HG03378 (cell line): ENCODE measurements at regions not wholly inside any gene's neighbourhood (a gene's known extent, or its start where the extent isn't known, plus 50 kb on each side); places are given as distances from the start of the nearest gene placed in this dataset.

ENCODE experiments used
- ATAC-seq: cut with Tn5 transposase; IDR thresholded peaks from one replicate; pipeline ENCODE4 v1.9.1; 2021; ENCODE audit warnings: mild to moderate bottlenecking, moderate library complexity; ENCODE audit not compliant: unreplicated experiment

DNA sequence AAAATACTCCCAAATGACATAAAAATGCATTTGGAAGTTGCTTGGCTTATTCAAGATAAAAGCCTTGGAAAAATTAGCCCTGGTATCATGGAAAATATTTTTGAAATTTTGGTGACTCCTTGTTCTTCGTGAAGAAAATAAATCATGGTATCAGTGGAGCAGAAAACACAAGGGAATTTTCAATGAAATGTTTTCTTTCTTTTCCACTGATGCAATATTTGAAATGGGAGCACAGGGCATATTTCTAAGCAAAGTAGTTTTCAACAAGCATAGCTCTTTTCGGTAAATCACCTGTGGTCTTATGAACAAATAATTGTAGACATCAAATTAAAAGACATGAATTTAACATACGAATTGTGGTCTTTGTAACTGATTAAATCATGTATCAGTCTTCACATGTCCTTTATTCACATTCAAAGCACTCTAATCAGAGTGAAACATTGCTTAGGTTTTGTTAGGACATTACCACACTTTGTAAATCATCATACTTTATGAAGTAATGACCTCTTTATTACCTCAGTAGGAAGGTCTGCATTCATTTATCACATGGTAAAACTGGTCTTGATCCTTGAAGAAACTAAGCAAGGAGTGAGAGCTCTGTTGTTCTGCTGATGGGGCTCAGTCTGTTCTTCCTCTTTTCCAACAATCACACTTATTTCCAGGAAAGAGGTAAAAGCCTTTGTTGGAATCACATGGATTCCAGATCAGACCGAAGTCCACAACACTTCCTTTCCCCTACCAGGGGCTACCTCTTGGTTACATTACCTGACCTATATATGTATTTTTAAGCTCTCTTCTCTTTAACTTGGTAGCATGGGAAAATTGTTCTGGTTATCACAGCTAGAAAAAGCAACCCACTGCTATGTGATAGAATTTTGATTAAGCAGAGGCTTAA, 413.5 kb upstream of the THBS1 start:
- no peak for ATAC-seq

DNA sequence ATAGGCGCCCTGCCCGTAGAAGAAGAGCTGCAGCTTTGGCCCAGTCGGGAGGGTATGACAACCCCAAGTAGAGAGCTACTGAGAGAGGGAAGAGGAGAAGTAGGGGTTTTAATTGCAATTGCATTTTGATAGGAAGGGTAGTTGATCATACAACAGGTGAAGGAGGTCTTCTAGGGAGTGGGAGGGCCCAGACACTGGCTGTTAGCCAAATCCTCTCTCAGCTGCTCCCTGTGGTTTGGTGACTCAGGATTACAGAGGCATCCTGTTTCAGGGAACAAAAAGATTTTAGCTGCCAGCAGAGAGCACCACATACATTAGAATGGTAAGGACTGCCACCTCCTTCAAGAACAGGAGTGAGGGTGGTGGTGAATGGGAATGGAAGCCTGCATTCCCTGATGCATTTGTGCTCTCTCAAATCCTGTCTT, 408.9 kb upstream of the THBS1 start:
- no peak for ATAC-seq

DNA sequence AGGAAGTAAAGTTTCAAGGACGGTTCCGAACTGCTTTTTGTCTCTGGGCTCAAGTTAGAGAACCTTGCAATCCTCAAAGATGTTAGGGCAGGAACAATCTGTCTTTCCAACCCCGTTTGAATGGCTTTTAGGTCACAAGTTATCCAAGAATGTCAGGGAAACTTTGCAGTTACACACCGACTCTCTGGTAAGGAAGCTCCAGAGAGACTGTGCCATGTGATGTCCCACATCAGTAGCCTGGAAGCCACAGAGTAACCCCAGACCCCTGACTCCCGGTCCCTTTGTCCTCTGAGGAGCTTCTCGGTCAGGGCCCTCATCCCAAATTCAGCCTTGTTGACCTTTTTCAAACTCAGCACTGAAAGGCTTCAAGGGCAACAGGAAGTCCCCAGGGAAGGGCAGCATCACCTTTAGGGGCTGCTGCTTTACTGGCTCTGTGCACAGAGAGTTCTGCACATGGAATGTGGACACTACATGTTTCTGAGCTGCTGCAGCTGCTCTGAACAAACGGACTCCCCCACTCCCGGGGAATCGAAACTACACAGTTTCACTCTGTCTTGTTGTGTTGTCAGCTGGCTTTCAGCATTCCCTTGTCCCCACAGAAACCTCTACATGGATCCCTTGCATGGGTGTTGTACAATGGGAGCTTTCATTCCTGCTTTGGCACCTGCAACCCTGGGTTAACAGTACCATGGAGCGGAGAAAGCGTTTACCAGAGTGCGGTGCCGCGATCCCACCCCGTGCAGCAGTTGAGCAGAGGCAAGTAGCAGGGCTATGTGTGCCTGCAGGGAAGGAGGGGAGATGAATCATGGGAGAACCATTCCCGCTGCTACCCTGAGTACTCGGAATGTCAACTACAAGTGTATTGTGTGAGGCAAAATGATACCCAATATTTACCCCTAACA, 408.2 kb upstream of the THBS1 start:
- ATAC-seq = no peak

DNA sequence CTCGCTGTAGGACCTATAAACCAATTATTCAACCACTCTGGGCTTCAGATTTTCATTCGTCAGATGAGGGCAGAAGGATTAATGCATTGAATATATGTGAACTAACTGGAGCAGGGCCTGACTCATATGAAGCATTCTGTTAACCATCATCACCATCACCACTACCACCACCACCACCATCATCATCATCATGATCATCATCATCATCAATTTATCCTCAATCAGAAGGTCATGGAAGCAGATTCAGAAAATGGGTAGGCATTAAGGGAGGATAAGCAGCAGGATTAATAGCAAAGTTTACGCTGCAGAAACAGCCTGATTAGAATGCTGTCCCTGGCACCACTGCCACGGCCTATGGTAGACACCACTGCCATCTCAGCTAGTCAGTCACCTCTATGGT, 407.5 kb upstream of the THBS1 start:
- ATAC-seq = no peak

DNA sequence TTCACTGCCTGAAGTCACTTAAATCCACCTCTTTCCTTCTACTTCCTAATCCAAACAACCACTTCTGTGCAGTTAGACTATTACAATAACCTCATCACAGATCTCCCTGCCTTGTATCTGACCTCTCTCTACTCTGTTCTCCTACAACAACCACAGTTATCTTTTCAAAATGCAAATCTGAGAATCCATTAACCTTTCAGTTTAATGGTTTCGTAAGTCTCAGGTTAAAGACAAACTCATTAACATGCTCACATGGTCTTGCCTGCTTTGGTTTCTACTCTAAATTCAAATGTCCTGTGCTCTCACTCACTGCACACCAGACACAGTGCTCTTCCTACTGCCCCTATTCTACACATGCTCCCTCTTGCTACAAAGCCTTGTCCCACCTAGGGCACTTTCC, 406.5 kb upstream of the THBS1 start:
- no peak for ATAC-seq

DNA sequence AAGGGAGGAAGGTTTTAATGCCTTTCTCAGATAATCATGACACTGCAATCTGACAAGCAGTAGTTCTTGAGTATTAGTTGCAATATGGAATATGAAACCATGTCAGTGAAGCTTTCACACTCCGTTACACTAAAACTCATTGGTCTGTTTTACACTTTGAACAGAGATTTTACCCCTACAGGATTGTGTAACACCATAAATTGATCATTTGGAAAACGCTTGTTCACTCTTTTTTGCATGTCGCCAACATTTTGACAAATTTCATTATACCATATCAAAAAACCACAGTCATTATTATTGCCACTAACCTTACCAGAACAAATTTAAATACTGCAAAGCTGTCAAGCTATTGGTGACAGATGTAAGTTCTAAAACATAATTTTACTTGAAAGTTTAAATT, 404.8 kb upstream of the THBS1 start:
- ATAC-seq = no peak

DNA sequence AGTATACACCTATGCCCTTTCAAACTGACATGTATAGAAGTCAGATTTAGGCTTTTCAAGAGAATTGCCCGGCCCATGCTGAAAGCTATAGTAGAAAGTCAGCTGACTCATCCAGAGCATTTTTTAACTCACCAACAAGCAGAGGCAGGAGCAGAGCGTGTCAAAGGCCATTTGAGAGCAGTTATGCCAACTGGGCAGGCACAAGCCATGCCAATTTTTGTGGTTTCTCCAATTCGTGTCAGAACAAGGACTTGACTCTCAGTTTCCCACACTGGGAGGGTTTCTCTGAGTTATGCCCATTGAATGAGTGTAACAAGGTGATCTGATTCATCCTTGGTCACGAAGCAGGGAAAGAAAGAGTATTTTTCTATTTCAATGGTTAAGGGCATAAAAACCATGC, 403.3 kb upstream of the THBS1 start:
- ATAC-seq = no peak

DNA sequence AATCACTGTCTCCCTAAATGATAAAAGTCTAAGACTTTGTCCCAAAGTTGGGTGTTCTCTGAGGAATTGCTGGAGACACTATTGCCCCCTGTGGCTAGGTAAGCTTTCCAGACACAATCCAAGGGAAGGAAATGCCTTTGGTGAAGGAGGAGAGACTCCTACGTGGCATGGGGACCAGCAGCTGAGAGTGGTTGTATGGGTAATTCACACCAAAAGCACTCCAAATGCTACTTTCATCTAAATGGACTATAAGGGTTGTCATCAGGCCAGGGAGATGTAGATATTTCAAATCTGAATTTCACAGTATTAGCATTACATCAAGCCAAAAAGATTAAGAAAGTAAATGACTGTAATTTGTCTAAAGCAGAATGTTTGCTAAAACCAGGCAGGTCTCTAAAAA, 400.8 kb upstream of the THBS1 start:
- no peak for ATAC-seq

DNA sequence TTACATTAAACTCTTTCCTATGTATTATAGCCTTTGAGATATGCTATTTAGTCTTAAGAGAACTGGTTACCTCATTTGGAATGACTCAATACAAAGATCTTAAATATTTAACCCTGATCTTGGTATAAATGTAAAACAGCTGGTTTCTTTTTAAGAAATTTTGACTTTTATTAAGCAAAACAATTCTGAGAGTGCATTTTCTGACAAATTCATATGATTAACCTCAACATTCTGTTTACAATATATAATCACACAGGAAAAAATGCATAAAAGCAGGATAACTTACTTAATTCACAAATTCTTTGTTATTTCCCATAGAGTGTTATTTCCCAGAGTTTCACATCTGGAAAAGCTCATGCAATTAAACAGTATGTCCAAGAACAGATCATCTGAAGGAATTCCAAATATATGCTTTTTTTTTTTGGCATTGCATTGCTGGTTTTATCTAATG, 400.4 kb upstream of the THBS1 start:
- no peak for ATAC-seq

DNA sequence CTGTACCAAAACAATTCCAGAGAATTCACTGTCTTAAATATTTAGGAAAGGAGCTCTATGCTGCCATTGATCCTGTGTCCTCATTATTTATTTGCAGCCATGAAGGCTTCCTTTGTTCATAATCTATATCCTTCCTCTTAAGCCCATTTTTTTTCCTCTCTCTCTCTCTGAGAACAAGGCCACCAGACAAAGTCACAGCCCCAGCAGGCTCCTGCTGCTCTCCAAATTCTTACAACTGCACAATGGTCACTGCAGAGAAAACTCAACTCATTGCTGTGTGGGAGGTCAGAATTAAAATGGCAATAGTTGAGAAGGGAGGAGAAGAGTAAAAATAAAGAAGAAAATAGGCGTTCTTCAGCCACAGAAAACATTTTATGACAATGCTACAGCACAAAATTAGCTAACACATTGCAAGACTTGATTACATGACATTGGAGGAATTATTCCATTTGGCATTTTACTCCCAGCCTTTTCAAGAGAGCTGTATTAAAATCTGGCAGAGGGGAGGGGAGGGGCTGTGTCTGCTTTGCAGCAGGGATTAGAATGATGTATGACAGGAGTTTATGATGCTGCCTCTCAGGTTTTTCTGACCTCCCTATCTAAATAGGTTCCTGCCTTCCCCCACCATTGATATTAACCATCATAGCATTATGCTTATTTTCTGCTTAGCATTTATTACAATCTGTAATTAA, 399.7 kb upstream of the THBS1 start:
- no peak for ATAC-seq

DNA sequence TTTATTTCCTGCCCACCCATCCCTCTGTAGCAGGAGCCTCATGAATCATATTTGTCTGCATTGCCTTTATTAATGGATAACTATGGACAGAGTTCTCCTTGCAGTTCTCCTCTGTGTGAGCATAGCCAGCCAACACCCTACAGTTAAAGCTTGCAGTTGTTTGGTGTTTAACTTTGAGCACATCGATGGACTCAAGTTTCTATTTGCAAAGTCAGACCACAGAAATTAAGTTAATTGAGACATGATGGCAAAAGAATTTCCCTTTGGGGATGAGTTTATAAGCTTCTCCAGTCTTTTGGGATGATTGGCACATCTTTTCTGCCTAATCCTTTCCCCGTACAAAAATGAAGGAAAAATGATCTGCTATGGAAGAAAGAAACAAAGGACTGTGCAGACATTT, 398.9 kb upstream of the THBS1 start:
- ATAC-seq = no peak

DNA sequence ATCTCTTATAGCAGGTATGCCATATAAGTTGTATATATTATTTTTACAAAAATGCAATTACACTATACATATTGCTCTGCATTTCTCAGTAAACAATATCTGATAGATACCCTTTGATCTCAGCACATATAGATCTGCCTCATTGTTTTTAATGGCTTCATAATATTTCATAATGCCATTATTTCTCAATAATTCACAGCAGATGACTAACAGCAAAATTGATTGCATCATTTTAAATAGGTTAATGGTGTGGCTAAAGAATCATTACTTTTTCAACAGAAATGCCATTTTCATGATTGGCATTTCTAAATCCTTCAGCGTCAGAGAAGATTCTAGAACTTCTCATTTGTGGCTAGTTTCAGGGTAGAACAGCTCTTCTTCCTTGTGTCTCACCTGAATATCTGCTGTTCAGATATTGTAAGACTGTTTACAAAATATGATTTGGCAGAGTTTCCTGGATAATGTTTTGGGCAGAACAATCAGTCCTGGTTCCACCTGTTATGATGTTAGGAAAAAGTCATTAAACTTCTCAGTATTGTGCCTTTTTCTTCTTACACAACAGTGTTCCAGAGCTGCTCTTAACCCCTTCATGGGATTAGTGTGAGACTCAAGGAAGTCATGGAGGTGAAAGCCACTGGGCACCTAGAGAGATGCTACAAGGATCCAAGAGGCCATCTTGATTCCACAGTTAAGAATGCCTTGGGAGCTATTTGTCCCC, 397.6 kb upstream of the THBS1 start:
- ATAC-seq = no peak

DNA sequence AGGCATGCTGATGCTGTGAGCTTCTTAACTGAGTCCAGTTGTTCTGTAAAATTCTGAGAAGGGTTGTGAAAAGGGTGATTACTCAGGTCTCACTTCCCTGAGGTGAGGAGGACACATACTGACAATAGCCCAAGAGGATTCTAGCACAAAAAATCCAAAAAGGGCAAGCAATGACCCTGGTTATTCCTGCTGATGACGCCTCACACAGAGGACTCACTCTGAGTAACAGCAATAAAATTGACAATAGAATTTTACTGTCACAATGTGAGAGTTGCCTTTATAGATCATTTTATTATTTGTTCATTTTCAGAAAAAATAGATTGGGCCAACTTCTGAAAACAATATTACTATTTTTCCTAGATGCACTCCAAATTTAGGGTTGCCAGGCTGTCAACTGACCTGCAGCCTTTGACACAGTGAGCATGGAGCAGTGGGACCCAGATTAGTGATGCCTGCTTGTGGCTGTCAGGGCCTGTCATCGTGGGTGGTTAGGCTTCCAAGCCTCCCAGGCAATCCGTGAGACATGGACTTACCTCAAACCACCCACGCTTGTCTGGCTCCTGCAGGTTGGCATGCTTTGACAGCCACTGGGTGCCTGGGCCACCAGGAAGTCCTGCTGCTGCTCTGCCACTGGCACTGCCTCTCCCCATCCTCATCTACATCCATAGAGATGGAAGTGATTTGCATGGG, 396.0 kb upstream of the THBS1 start:
- ATAC-seq = no peak

DNA sequence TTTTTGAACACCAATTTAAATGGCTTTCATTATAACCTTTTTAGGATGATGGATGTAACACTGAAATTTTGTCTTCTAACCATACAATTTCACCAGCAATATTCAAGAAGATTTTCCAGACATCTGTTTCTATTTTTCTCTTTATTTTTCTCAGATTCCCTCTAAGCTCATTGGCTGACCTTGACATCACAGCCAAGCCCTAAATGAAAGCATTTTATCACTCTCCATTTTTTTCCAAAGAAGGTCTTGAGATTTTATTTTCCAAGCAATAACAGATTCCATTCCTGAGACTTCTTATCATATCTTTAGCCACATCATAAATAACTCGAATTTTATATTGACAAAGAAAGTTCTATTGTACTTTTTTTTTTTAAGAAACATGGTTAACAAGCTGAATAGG, 392.6 kb upstream of the THBS1 start:
- ATAC-seq = no peak

DNA sequence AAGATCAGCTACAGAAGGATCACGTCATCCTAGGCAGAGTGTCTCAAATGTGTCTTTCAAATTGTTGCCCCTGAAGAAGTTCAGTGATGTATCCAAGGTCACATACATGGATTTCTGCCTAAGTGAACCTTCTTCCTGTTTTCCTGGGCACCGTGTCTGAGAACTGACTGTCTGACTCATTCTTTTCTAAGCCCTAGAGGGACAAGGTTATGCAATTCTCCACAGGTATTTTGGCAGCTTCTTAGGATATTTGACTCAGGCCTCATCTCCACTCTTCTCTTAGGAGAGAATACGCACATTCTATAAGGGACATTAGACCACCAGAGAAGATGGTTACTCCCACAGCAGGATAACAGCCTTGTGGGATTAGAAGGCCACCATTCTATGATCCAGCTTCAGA, 391.9 kb upstream of the THBS1 start:
- ATAC-seq = no peak

DNA sequence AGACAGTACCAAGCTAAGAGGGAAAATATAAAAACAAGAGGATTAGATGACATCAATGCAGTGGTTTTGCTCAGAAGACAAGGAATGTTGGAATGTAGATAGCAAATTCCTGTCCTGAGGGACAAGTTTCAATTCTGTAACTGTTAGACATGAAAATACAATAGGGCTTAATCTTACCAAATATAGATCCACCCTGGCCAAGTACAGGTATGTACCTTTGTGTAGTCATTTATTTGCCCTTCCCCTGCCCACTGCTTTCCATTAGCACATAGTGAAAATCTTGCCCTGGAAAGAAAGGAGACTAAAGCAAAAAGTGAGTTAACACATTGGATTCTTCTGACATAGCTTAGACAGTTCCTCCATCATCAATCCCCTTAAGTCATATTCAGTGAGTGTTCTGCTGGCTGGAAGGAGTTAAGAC, 389.0 kb upstream of the THBS1 start:
- no peak for ATAC-seq

DNA sequence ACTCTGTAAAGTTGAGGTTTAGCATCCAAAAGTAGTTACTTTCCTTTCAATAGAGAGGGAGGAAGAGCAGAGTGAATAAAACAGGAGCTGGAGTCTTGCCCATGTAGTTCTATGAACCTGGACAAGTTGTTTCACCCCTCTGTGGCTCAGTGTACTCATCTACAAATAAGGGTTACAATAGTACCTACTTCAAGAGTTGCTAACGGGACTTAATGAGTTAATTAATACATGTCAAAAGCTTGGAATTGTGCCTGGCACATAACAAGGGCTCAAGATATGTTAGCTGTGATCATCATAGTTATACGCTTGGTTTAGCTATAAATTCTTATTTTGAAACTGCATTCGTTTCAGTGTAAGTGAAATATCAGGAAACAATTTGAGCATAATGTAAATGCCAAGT, 388.5 kb upstream of the THBS1 start:
- no peak for ATAC-seq

DNA sequence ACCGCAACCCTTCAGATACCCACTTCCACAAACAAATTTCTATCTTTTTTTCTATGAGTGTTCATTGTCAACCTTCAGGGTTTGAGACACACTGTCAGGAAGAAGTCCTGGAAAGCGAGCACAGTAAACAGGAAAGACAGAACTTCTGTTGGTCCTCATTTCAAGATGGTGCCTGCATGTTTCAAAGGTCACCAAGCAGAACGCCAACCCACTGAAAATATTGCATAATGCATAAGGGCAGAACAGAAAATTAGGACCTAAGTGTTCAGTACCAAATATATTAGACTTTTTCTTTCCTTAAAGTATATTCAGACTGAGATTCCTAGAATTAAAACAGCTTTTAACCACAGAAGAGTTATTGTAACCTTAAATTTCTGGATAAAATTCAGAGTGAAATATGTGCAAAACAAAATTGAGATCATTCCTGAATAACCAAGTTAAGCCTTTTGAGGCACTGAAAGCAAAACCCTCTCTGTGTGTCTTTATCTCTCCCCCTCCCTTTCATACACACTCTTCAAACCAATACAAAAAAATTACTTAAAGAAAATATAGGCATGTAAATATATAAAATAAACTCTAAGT, 387.8 kb upstream of the THBS1 start:
- ATAC-seq = no peak

DNA sequence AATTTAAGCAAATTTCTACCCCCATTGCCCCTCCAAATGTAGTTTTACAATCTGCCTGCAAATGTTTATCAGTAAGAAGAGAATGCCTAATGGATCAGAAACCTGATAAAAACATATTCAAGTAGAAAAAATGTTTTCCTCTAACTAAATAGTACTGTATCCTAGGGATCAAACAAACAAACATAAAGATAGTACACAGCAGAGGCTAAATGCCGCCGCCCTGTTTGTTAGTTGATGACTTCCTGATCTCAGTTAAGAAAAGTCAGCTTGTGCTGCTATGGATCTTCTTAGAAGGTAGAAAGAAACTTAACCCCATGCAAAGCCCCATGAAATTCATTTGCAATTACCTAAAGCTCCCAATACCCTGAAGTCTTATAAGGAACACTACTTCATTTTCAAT, 387.3 kb upstream of the THBS1 start:
- ATAC-seq = no peak
